ENCODE measurements at regions not wholly inside any gene's neighbourhood (a gene's known extent, or its start where the extent isn't known, plus 50 kb on each side); places are given as distances from the start of the nearest gene placed in this dataset.

GRCh38 chr5:147179562-147180147, 55.2 kb upstream of the STK32A start:
- TF ChIP-seq GATA3 (IDR thresholded peaks at IDR 0.05; ENCODE audit: low read depth, low read length) = no peak
- TF ChIP-seq GATA2 (IDR thresholded peaks at IDR 0.05; ENCODE audit: low read depth, low read length) = no peak

All from SH-SY5Y (cell line).